Osteoblast (primary cell): ENCODE measurements at regions not wholly inside any gene's neighbourhood (a gene's known extent, or its start where the extent isn't known, plus 50 kb on each side); places are given as distances from the start of the nearest gene placed in this dataset.

ENCODE experiments used
- DNase-seq: peaks from one replicate; pipeline ENCODE4 v3.0.0; 2011; ENCODE audit warnings: low spot score, mixed read lengths; ENCODE audit not compliant: insufficient read length; ENCODE audit errors: missing footprints
- H2AFZ ChIP-seq: 2 replicates; pipeline ENCODE4 v1.6.0; 2011; ENCODE audit warnings: mild to moderate bottlenecking, low read length
- H3K27ac ChIP-seq: 2 replicates; pipeline ENCODE4 v1.5.1; 2011; ENCODE audit warnings: mild to moderate bottlenecking, low read depth, low read length, moderate library complexity
- H3K27me3 ChIP-seq: 2 replicates; pipeline ENCODE4 v1.6.0; 2012; ENCODE audit warnings: mild to moderate bottlenecking, control low read depth, inconsistent platforms, low read length, moderate library complexity; ENCODE audit not compliant: insufficient read depth
- H3K36me3 ChIP-seq: 2 replicates; pipeline ENCODE4 v1.5.1; 2011; ENCODE audit warnings: mild to moderate bottlenecking, low read length, control low read depth, moderate library complexity; ENCODE audit not compliant: insufficient read depth
- H3K4me1 ChIP-seq: 2 replicates; pipeline ENCODE4 v1.5.1; 2011; ENCODE audit warnings: mild to moderate bottlenecking, low read length, control low read depth, moderate library complexity; ENCODE audit not compliant: insufficient read depth
- H3K4me2 ChIP-seq: 2 replicates; pipeline ENCODE4 v1.6.0; 2011; ENCODE audit warnings: mild to moderate bottlenecking, low read length; ENCODE audit not compliant: insufficient read depth
- H3K4me3 ChIP-seq: fragments of 200-600 bp; sonication (generic); 3 replicates; pipeline ENCODE4 v1.5.1; 2012; ENCODE audit warnings: mild to moderate bottlenecking, low read length, inconsistent platforms; ENCODE audit not compliant: insufficient read depth
- H3K79me2 ChIP-seq: 2 replicates; pipeline ENCODE4 v1.6.0; 2012; ENCODE audit warnings: mild to moderate bottlenecking, low read length, control low read depth, inconsistent platforms; ENCODE audit not compliant: insufficient read depth
- H3K9me3 ChIP-seq: 2 replicates; pipeline ENCODE4 v1.5.1; 2011; ENCODE audit warnings: low read depth, low read length, control low read depth
- H4K20me1 ChIP-seq: 2 replicates; pipeline ENCODE4 v1.6.0; 2012; ENCODE audit warnings: mild to moderate bottlenecking, low read length, control low read depth; ENCODE audit not compliant: insufficient read depth
- CTCF ChIP-seq: IDR thresholded peaks from 2 replicates; pipeline ENCODE4 v1.5.1; 2011; ENCODE audit warnings: mild to moderate bottlenecking, low read depth, low read length, moderate library complexity; ENCODE audit errors: extremely low read depth

GRCh38 chr9:95592931-95593330 lies 76.2 kb upstream of the PTCH1 start:
- no peak for DNase-seq
- no peak for TF ChIP-seq CTCF
- Histone ChIP-seq H3K27me3 (peaks cover 11% of the 10 kb centered on the region), H4K20me1 (no peaks in the 10 kb centered on the region), H3K79me2 (no peaks in the 10 kb centered on the region), H3K27ac (no peak overlapping the region), H3K4me2 (no peak overlapping the region), H3K4me1 (no peaks in the 10 kb centered on the region), H3K36me3 (no peaks in the 10 kb centered on the region), H3K4me3 (no peak overlapping the region), H2AFZ (no peak overlapping the region), H3K9me3 (no peaks in the 10 kb centered on the region)

- H3K27ac ChIP-seq = no peak overlapping the region
- H3K4me2 ChIP-seq = no peak overlapping the region
- no peaks in the 10 kb centered on the region for H4K20me1 ChIP-seq
- H2AFZ ChIP-seq = no peak overlapping the region
- H3K9me3 ChIP-seq = no peaks in the 10 kb centered on the region
- no peak overlapping the region for H3K4me3 ChIP-seq
- no peaks in the 10 kb centered on the region for H3K36me3 ChIP-seq
- peaks cover 11% of the 10 kb centered on the region for H3K27me3 ChIP-seq
- no peak for DNase-seq
- TF ChIP-seq CTCF = no peak
- no peaks in the 10 kb centered on the region for H3K79me2 ChIP-seq
- H3K4me1 ChIP-seq = no peaks in the 10 kb centered on the region
Observed at GRCh38 chr9:95588724-95589588, 72.2 kb upstream of the PTCH1 start.

- TF ChIP-seq CTCF = no peak
- Histone ChIP-seq H3K4me1 (no peaks in the 10 kb centered on the region), H3K27ac (no peak overlapping the region)
Observed at GRCh38 chr9:95587021-95587964, 70.5 kb upstream of the PTCH1 start.

GRCh38 chr9:95586326-95586725 lies 69.6 kb upstream of the PTCH1 start:
- H3K4me1 ChIP-seq = no peaks in the 10 kb centered on the region

More at GRCh38 chr9:95587021-95587964, 70.5 kb upstream of the PTCH1 start:
- Histone ChIP-seq H3K4me3 (no peak overlapping the region), H2AFZ (no peak overlapping the region), H3K9me3 (no peaks in the 10 kb centered on the region), H4K20me1 (no peaks in the 10 kb centered on the region), H3K36me3 (no peaks in the 10 kb centered on the region), H3K27me3 (peaks cover 11% of the 10 kb centered on the region), H3K4me2 (no peak overlapping the region), H3K79me2 (no peaks in the 10 kb centered on the region)
- peak; percentile 3 for DNase-seq

More at GRCh38 chr9:95586326-95586725, 69.6 kb upstream of the PTCH1 start:
- H4K20me1 ChIP-seq = no peaks in the 10 kb centered on the region
- no peaks in the 10 kb centered on the region for H3K79me2 ChIP-seq
- peaks cover 9% of the 10 kb centered on the region for H3K27me3 ChIP-seq
- H3K36me3 ChIP-seq = no peaks in the 10 kb centered on the region
- no peak for DNase-seq
- no peak overlapping the region for H3K4me3 ChIP-seq
- TF ChIP-seq CTCF = no peak
- H2AFZ ChIP-seq = no peak overlapping the region
- no peaks in the 10 kb centered on the region for H3K9me3 ChIP-seq
- no peak overlapping the region for H3K27ac ChIP-seq
- H3K4me2 ChIP-seq = no peak overlapping the region
